GM21526 (cell line): ENCODE measurements at regions not wholly inside any gene's neighbourhood (a gene's known extent, or its start where the extent isn't known, plus 50 kb on each side); places are given as distances from the start of the nearest gene placed in this dataset.

Experiments
- ATAC-seq: cut with Tn5 transposase; IDR thresholded peaks from one replicate; pipeline ENCODE4 v1.9.1; 2021; ENCODE audit warnings: moderate library complexity; ENCODE audit not compliant: unreplicated experiment, low FRiP score

DNA sequence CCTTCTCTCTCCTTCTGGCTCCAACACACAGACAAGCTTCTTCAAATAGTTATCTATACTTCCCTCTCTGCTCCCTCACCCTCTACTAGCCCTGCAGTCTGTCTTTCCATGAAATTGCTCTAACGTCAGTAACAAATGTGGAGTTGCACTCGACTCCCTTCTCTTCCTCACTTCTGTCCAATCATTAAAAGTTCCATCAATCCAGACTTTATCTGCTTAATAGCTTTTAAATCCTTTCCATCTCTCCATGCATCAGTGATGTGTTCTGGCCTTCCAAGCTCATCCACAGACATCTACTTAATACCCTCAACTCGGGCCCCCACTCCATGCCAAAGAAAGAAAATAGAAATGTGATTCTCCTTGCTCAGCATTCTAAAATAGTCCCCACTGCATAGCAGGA is 422.1 kb upstream of the CDH5 start:
- ATAC-seq, result no peak

DNA sequence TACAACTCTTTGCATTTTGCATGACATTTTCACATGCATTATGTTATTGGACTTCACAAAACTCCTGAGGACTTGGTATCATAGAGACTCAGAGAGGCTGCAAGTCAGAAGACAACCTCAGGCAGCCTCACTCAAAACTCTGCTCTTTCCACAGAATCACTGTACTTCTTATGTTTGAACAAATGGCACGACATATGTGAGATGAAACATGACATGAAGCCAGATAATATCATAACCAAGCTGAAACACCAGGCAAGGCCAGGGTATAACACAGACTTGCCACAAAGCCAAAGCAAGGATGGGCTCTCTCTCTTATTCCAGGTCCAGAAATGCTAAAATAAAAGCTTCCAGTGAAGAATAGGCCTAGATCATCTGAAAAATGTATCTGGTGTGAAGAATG is 425.8 kb upstream of the CDH5 start:
- ATAC-seq, result no peak

DNA sequence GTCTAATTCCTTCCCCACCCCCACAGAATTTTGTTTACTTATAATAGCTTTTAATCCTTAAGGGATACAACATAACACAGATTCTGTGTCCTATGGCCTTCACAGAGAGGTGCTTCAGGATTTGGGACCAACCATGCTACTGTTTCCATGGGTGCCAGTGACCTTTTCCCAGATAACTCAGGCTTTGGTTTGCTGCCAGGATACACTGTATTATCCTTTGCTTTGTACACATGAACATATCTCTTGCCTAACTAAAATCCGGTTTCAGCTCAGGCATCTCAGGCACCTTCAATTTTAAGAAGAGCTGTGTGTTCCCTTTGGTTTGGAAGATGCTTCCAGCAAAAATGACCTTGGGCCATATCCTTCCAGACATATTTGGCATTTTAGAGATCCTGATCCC is 428.4 kb upstream of the CDH5 start:
- ATAC-seq, result no peak

DNA sequence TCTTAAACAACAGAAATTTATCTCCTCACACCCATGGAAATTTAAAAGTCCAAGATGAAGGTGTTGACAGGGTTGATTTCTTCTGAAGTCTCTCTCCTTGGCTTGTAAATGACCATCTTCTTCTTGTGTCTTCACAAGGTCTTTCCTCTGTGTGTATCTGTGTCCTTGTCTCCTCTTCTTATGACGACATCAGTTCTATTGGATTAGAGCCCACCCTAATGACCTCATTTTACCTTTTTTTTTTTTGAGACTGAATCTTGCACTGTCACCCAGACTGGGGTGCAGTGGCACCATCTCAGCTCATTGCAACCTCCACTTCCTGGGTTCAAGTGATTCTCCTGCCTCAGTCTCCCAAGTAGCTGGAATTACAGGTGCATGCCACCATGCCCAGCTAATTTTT is 429.0 kb upstream of the CDH5 start:
- no peak for ATAC-seq

DNA sequence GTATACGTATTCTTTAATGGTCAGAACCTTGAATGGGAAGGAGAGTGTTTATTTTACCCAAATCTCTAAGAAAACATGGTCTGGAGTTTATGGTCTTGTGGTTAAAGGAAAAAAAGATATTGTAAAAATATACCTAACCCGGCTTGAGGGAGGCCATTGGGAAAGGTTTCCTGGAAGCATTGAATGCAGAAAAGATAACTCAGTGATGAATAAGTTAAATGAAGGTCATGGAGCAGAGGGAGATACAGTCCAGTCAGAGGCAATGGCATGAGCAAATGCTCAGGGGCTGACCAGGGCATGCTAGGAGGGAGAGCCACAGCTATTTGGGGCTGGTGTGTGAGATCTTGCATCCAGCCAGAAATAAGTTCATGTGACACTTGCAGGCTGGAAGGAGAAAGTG is 430.4 kb upstream of the CDH5 start:
- ATAC-seq, result no peak

DNA sequence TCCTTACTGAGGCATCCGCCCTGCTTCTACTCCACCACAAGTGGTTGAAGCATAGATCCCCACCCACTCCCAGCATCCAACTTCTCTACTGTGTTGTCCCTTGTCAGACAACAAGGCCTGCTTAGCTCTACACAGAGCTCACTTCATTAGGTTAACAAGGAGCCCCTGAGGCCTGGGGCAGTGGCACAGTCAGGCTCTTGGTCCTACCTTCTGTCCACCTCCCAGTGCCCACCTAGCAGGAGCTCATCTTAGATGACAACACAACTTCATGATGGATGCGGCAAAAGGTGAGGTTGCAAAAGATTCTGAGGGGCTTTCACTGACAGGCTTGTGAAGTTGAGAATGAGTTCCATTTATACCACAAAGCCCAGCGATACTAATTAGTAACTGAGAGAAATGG is 432.0 kb upstream of the CDH5 start:
- no peak for ATAC-seq

DNA sequence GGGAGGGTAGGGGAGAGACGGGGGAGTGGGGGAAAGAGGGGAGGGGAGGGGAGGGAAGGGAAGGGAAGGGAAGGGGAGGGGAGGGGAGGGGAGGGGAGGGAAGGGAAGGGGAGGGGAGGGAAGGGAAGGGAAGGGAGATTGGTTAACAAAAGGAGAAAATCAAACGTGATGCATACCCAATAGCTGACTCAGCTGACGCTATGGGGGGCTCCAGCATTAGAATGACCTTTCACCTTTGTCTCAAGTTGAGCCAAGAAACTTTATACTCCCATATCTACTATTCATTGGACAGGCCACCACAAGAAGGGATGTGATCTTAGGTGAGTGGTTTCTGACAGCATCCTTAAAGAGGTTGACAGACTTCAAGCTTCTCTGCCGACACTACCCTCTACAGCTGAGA is 432.8 kb upstream of the CDH5 start:
- ATAC-seq, result no peak

DNA sequence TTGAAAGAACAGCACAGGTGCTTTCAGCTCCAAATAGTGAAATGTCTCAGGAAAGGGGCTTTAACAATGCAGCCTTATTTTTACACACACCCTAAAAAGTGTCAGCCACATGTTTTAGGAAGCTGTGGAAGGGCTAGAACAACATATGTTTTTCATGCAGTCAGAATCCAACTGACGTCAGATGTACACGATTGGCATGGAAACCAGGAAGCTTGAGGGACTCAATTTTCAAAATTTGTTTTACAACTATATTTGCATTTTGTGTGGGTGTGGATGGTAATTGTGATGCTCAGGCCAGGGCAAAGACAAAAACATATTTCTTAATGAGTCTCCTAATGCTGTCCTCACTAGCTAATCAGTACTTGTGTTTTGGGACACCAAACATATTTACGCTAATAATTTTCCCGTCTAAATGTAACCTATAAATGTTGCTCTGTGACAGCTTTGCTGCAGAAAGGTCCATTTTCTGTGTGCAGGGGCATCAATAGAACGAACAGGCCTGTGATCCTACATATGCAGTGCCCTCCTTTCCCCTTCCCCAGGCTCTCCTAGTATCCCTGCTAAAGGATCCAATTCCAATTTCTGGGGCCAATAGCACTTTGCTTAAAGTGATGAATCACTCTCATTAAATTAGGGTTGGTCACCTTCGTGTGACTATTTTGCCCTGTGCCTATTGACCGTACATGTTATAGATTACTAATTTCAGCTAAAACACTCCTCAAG is 434.0 kb upstream of the CDH5 start:
- no peak for ATAC-seq

DNA sequence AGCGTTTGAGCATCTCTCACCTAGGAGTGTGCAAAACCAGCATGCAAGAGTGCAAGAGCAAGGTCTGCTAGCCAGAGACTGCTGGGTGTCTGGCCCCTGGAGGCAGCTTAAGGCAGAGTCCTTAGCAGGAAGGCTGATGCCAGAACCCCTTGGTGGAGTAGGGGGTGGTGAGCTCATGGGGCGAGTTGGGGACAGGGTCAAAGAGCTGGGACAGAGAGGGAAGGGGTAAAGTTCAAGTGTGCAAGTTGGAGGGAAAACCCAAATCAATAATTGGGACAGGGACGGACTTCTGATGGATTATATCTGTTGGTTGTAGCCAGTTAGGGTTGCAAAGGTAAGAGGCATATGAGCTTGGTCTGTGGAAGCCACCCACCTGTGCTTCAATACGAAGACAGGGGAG is 443.6 kb upstream of the CDH5 start:
- ATAC-seq, result no peak

DNA sequence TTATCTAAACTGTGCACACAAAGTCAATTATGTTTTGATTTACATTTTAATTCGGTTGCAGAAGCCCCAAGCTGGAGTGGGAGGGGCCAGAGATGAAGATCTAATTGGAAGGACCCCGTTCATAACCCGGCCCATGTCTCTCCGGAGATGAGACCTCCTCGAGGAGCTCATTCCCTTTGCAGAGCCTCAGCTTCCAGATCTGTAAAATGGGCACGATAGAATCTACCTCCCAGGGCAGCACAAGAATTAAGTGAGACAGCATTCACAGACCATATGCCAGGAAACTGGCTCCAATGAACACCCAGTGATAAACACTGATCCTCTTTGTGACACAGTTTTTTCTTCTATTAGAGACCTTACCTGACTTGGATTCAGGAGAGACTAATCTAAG is 446.5 kb upstream of the CDH5 start:
- no peak for ATAC-seq

DNA sequence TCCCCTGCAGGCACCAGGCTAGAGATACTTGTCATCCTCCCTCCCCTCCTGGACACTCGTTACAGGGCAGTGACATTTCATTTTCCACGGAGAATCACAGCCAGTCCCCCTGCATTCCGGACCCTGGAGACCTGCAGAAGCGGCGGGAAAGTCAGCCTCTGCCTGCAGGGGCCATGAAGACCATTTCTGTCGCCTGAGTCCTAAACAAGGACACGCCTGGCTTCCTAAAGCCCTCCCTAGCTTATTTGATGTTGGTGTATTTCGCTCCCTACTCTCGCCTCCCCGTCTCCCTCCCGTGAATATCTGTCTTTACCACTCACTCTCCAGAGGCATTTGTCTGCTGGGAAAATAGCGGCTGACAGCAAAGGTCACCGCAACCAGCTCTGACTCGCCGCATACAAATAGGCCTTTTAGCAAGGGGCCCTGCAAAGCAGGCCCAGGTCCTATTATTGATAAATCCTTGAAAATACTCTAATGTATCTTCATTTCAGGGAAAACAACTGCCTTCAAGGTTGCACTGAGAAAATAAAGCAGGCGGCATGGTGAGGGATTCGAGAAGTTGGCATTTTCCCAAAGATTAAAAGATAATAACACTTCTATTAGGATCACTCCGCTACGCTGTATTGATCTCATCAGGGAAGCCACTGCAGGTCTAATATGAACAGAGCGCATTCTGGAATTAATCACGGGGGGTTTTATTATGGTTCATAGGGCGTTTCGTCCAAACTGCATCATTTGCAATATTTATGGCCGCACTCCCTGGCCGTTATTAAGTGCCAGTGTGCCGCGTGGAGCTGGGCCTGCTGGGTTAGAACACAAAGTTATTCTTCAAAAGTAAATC is 447.1 kb upstream of the CDH5 start:
- ATAC-seq, result no peak

DNA sequence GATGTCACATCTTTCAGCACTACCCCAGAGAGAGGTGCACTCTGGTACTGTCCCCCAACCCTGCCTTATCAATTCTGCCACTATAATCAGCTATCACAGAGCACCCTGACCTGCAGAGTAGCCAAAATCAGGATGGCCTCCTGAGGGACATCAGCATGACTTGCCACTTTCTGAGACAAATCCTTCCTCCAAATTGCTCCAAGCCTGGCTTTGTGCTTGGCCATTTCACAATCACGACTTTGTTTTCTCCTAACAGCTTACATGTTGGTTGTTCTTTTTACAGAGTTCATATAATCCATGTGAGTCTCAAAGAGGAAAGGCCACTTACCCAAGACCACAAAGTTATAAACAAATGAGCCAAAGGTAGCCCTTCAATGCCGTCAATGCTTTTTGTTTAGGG is 449.0 kb upstream of the CDH5 start:
- no peak for ATAC-seq

DNA sequence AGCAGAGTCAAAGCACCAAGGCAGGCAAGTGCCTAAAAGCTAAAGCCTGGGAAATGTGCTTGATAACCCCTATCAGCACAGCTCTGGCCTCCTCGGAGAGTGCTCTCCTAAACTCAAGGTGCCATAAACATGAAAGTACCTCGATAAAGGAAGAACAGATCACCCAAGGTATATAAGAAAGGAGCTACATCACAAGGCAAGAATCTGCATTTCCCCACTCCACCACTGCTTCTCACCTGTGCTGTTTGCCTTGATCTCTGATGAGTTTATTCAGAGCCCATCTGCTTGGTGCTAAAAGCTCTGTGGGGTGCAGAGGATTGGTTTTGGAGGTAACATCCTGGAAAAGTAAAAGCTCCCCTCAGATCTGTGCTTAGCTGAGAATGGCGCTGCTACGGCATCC is 449.5 kb upstream of the CDH5 start:
- ATAC-seq, result no peak

DNA sequence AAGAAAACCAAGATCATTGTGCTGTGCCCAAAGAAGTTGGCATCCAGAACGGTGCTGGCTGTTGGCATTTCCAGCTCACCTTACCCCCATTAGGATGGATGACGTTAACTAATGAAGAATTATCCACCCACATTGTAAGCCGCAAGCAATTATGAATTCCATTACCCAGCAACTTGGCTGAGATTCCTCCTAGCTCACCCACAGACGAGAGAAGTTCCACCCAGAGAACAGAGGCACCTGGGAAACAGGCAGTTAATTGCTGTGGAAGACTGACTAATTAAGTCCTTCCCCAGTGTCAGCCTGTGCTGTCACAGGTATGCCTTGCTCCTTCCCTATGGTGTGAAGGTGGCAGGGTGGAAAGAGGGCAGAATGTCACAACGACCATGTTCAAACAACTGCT is 456.2 kb upstream of the CDH5 start:
- no peak for ATAC-seq

DNA sequence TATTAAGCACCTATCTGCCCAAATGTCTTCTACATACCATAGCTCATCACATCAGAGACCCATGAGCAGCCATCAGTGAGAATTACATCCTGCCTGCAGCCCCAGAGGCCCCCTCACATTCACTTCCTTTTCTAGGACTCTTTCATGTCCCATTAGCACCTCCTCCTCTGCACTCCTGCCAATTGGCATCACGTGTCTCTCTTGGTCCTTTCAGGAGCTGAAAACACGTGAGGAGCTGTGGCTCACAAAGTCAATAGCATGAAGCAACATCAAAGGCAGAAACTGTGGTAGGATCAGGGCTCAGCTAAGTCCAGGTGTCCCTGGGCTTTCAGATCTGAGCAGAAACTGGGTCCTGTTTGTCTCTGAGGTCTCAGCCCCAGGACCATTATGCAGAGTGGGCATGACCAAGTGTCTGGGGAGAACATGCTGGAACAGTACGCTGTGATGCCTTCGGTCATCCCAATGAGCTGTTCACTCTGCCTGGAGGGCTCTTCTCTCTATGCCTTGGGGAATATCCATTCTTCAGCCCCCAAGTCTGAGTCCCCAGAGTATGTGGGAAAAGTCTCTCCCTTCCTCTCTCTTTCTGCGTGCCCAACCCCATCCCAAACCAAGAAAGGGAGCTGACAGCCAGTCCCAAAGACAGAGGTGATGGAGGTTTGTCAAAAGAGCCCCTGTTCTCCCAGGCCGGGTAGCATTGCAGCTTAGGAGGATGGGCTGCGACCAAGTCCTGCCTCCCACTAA is 457.0 kb upstream of the CDH5 start:
- ATAC-seq, result no peak

DNA sequence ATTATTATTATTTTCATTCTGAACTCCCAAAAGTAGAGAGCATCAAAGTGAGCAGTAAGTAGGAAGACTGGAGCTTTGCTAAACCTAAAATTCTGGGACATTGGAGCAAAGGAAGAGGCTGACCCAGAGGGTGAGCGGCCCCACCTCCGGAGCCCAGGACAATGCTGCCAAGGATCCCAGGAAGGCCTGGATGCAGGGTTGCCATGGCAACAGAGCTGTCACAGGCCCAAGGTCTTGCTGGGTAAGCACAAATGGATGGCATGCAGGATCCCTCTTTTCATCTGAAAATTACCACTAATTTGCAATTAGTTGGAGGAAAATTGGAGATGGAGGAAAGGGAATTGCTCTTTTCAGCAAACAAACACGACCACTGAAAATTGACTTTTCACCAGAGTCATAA is 457.9 kb upstream of the CDH5 start:
- no peak for ATAC-seq

DNA sequence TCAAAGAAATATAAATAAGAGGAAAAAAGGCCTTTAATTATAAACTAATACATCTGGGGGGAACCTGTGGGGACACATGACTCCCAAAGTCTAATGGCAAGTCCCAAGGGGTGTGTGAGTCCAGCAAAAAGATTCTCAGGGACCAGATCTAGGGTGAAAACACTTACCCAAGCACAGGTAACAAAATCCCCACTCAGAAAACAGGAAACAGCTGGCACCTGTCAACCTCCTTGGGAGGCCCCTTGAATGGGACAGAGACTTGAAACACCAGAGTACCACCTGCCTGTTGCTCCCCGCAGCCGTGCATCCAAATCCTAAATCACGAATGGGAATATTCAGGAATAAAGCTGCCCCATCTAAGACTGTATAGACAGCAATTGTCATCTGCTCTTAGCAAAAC is 461.2 kb upstream of the CDH5 start:
- ATAC-seq, result no peak

DNA sequence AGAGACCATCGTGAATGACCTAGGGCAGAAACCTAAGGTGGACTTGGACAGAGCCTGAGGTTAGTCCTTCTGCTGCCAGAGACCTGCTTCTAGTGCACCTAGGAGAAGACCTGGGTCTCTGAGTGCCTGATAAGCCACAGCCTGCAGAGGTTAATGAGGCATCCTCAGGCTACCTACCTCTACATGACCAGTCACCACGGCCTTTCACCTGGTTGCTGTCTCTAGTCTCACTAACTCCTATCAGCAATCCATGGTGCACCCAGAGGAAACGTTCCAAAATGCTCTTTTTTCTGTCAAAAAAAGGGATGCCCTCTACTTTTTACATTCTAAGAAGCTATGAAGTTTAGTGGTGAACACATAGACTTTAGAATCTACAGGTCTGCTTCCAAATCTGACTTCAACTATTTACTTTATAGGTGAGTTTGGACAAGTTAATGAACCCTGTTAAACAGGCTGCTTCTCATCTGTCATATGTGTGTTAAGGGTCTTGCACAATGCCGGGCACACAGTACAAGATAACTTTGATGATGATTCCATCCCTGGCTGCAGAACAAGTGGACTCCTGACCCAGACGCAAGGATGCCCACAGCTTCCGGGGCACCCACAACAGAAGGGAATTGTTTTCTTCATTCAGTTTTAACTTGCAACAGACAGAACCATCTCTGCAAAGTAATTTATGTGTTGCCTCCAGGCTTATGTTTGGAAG is 469.9 kb upstream of the CDH5 start:
- ATAC-seq, result no peak

DNA sequence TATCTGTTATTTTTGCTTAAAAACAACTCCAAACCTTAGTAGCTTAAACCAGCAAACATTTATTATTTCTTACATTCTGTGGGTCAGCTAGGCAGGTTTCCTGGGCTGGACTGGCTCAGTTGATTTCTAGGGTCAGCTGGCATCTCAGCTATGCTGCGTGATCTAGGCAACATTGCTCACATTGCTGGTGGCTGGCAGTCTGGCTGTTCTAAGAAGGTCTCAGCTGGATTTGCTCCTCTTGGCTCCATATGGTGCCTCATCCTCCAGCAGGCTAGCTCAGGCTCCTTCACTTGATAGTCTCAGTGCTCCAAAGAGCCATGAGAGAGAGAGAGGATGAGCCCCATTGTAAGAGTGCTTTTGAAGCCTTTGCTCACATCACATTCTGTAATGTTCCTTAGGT is 470.6 kb upstream of the CDH5 start:
- no peak for ATAC-seq

DNA sequence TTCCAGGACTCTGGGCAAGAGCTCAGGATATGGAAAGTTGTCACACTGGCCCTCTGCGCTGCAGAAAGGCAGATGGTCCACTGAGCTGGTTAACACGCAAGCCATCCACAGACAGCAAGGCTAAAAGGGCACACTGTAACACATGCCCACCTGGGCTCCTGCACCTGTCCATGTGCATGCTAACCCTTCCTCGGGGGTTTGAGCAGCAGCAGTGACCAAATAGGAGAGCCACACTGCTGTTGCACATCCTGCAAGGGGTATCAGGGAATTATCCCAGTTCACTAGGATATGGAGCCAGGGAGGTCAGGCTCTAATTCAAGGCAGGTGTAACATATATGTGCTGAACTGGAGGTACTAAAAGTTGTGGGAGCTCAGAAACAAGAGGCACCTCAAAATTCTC is 471.0 kb upstream of the CDH5 start:
- no peak for ATAC-seq

DNA sequence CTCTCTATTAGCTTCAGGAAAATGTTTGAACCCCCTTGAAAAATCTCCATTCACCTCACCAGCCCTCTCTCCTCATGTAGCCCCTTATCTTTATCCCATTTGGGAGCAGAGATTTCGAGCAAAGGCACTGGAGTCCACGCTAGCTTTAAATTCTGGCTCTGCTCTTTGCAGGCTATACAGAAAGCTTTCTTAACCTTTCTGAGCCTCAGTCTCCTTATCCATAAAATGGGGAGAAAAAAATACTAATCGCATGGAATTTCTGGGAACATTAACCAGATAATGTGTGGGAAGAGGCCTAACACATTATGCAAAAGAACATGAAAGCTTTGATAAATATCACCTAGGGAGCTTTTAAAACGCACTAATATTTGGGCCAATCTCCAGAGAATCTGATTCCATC is 476.3 kb upstream of the CDH5 start:
- ATAC-seq, result no peak
